NCI-H524 treated with DMSO at 0.1 percent for 48 hours (cell line): ENCODE measurements at regions not wholly inside any gene's neighbourhood (a gene's known extent, or its start where the extent isn't known, plus 50 kb on each side); places are given as distances from the start of the nearest gene placed in this dataset.

ENCODE experiments used
- DNase-seq: peaks from one replicate; lab custom pipeline; 2025; lab: John Stamatoyannopoulos, UW

GRCh38 chr4:101593666-101594065 lies 196.9 kb upstream of the BANK1 start:
- DNase-seq, result no peak

- no peak for DNase-seq
Observed at GRCh38 chr4:101584306-101584705, 206.2 kb upstream of the BANK1 start.

GRCh38 chr4:101563126-101563525 lies 215.8 kb upstream of the PPP3CA start:
- no peak for DNase-seq

- no peak for DNase-seq
Observed at GRCh38 chr4:101556842-101557241, 209.5 kb upstream of the PPP3CA start.

GRCh38 chr4:101555341-101555880 lies 208.1 kb upstream of the PPP3CA start:
- no peak for DNase-seq

GRCh38 chr4:101540336-101540735 lies 193.0 kb upstream of the PPP3CA start:
- DNase-seq, result no peak

- no peak for DNase-seq
Observed at GRCh38 chr4:101528526-101528925, 181.2 kb upstream of the PPP3CA start.

GRCh38 chr4:101527188-101527587 lies 179.9 kb upstream of the PPP3CA start:
- DNase-seq, result no peak

GRCh38 chr4:101515566-101515965 lies 168.2 kb upstream of the PPP3CA start:
- no peak for DNase-seq

- no peak for DNase-seq
Observed at GRCh38 chr4:101515099-101515498, 167.8 kb upstream of the PPP3CA start.

- DNase-seq, result no peak
Observed at GRCh38 chr4:101512416-101512815, 165.1 kb upstream of the PPP3CA start.

GRCh38 chr4:101501421-101501820 lies 154.1 kb upstream of the PPP3CA start:
- DNase-seq, result no peak

- no peak for DNase-seq
Observed at GRCh38 chr4:101500742-101501141, 153.4 kb upstream of the PPP3CA start.

GRCh38 chr4:101475246-101475645 lies 127.9 kb upstream of the PPP3CA start:
- DNase-seq, result peak; percentile 43

- no peak for DNase-seq
Observed at GRCh38 chr4:101471201-101471600, 123.9 kb upstream of the PPP3CA start.

- no peak for DNase-seq
Observed at GRCh38 chr4:101464596-101464995, 117.3 kb upstream of the PPP3CA start.

- no peak for DNase-seq
Observed at GRCh38 chr4:101458914-101459313, 111.6 kb upstream of the PPP3CA start.

GRCh38 chr4:101458473-101458872 lies 111.1 kb upstream of the PPP3CA start:
- no peak for DNase-seq

- no peak for DNase-seq
Observed at GRCh38 chr4:101451086-101451485, 103.8 kb upstream of the PPP3CA start.

- DNase-seq, result no peak
Observed at GRCh38 chr4:101441446-101441845, 94.1 kb upstream of the PPP3CA start.

GRCh38 chr4:101439926-101440325 lies 92.6 kb upstream of the PPP3CA start:
- DNase-seq, result no peak

- DNase-seq, result no peak
Observed at GRCh38 chr4:101421386-101421785, 74.1 kb upstream of the PPP3CA start.

- DNase-seq, result no peak
Observed at GRCh38 chr4:101420661-101421060, 73.3 kb upstream of the PPP3CA start.

- no peak for DNase-seq
Observed at GRCh38 chr4:101419336-101420135, 72.2 kb upstream of the PPP3CA start.
